ENCODE measurements at regions not wholly inside any gene's neighbourhood (a gene's known extent, or its start where the extent isn't known, plus 50 kb on each side); places are given as distances from the start of the nearest gene placed in this dataset.

GRCh38 chr10:25808372-25808771 is 125.7 kb upstream of the MYO3A start:
- DNase-seq = peak; percentile 35
- H3K18ac ChIP-seq (ENCODE audit: low read length) = no peak overlapping the region
- H3K4me3 ChIP-seq (ENCODE audit: low read length) = no peak overlapping the region
- H3K79me2 ChIP-seq (ENCODE audit: control insufficient read depth, insufficient read depth, low read length) = no peaks in the 10 kb centered on the region
- no CpG with 5 or more reads among the region's 5 CpGs for WGBS (ENCODE audit: extremely low coverage, insufficient coverage, low lambda C conversion rate)
- H2AK5ac ChIP-seq (ENCODE audit: low read length) = no peak overlapping the region
- H3K27me3 ChIP-seq (ENCODE audit: insufficient read depth, low read length, poor library complexity) = no peaks in the 10 kb centered on the region
- no peaks in the 10 kb centered on the region for H3K79me1 ChIP-seq (ENCODE audit: low read length)
- H3K4me1 ChIP-seq (ENCODE audit: control insufficient read depth, low read depth, low read length) = no peaks in the 10 kb centered on the region
- no peak overlapping the region for H3K23ac ChIP-seq (ENCODE audit: low read length)
- H2BK15ac ChIP-seq (replicated peaks; ENCODE audit: low read depth) = no peak overlapping the region
- no peak overlapping the region for H3K4me2 ChIP-seq (ENCODE audit: low read length)
- no peaks in the 10 kb centered on the region for H3K36me3 ChIP-seq (ENCODE audit: control insufficient read depth, insufficient read depth, low read length)
- H3K9ac ChIP-seq (ENCODE audit: low read length) = no peak overlapping the region
- H3K4ac ChIP-seq (ENCODE audit: low read depth, low read length) = no peak overlapping the region
- H3K56ac ChIP-seq (ENCODE audit: low read length) = no peak overlapping the region
- H2BK5ac ChIP-seq (ENCODE audit: low read length) = no peak overlapping the region
- H3K27ac ChIP-seq (ENCODE audit: low read depth, low read length) = no peak overlapping the region
- no peak overlapping the region for H4K5ac ChIP-seq (ENCODE audit: low read length)
- no peak overlapping the region for H4K8ac ChIP-seq (ENCODE audit: low read depth, low read length)
- no peak overlapping the region for H2BK120ac ChIP-seq (ENCODE audit: low read depth, low read length)

- Histone ChIP-seq H3K4ac (ENCODE audit: low read depth, low read length) (no peak overlapping the region), H3K9ac (ENCODE audit: low read length) (no peak overlapping the region), H4K5ac (ENCODE audit: low read length) (no peak overlapping the region), H3K79me2 (ENCODE audit: control insufficient read depth, insufficient read depth, low read length) (no peaks in the 10 kb centered on the region), H3K56ac (ENCODE audit: low read length) (peak overlapping the region; percentile 18), H3K79me1 (ENCODE audit: low read length) (no peaks in the 10 kb centered on the region), H3K4me3 (ENCODE audit: low read length) (no peak overlapping the region), H3K27me3 (ENCODE audit: insufficient read depth, low read length, poor library complexity) (no peaks in the 10 kb centered on the region), H3K23ac (ENCODE audit: low read length) (no peak overlapping the region), H3K18ac (ENCODE audit: low read length) (no peak overlapping the region), H3K27ac (ENCODE audit: low read depth, low read length) (no peak overlapping the region), H2BK15ac (replicated peaks; ENCODE audit: low read depth) (no peak overlapping the region), H2BK5ac (ENCODE audit: low read length) (no peak overlapping the region), H3K36me3 (ENCODE audit: control insufficient read depth, insufficient read depth, low read length) (no peaks in the 10 kb centered on the region), H2AK5ac (ENCODE audit: low read length) (no peak overlapping the region), H2BK120ac (ENCODE audit: low read depth, low read length) (no peak overlapping the region), H3K4me2 (ENCODE audit: low read length) (no peak overlapping the region), H4K8ac (ENCODE audit: low read depth, low read length) (no peak overlapping the region), H3K4me1 (ENCODE audit: control insufficient read depth, low read depth, low read length) (no peaks in the 10 kb centered on the region)
- WGBS (ENCODE audit: extremely low coverage, insufficient coverage, low lambda C conversion rate) = no CpG with 5 or more reads among the region's 5 CpGs
- DNase-seq = no peak
Measured at GRCh38 chr10:25811052-25811685, 122.9 kb upstream of the MYO3A start.

- Histone ChIP-seq H2AK5ac (ENCODE audit: low read length) (no peak overlapping the region), H2BK5ac (ENCODE audit: low read length) (no peak overlapping the region), H3K4me3 (ENCODE audit: low read length) (no peak overlapping the region), H3K36me3 (ENCODE audit: control insufficient read depth, insufficient read depth, low read length) (no peaks in the 10 kb centered on the region), H3K4ac (ENCODE audit: low read depth, low read length) (no peak overlapping the region), H2BK15ac (replicated peaks; ENCODE audit: low read depth) (no peak overlapping the region), H3K18ac (ENCODE audit: low read length) (no peak overlapping the region), H3K27me3 (ENCODE audit: insufficient read depth, low read length, poor library complexity) (no peaks in the 10 kb centered on the region), H4K5ac (ENCODE audit: low read length) (no peak overlapping the region), H3K23ac (ENCODE audit: low read length) (no peak overlapping the region), H2BK120ac (ENCODE audit: low read depth, low read length) (no peak overlapping the region), H3K4me1 (ENCODE audit: control insufficient read depth, low read depth, low read length) (no peaks in the 10 kb centered on the region), H3K79me1 (ENCODE audit: low read length) (no peaks in the 10 kb centered on the region), H3K79me2 (ENCODE audit: control insufficient read depth, insufficient read depth, low read length) (no peaks in the 10 kb centered on the region), H3K9ac (ENCODE audit: low read length) (no peak overlapping the region), H3K4me2 (ENCODE audit: low read length) (no peak overlapping the region), H4K8ac (ENCODE audit: low read depth, low read length) (no peak overlapping the region), H3K56ac (ENCODE audit: low read length) (no peak overlapping the region), H3K27ac (ENCODE audit: low read depth, low read length) (no peak overlapping the region)
- DNase-seq = no peak
- WGBS (ENCODE audit: extremely low coverage, insufficient coverage, low lambda C conversion rate) = no CpG with 5 or more reads among the region's 3 CpGs
Measured at GRCh38 chr10:25813511-25813910, 120.5 kb upstream of the MYO3A start.

- no peak overlapping the region for H3K4ac ChIP-seq (ENCODE audit: low read depth, low read length)
- no peak overlapping the region for H3K27ac ChIP-seq (ENCODE audit: low read depth, low read length)
- no peaks in the 10 kb centered on the region for H3K36me3 ChIP-seq (ENCODE audit: control insufficient read depth, insufficient read depth, low read length)
Measured at GRCh38 chr10:25815236-25815635, 118.8 kb upstream of the MYO3A start.

GRCh38 chr10:25815999-25816768 is 117.8 kb upstream of the MYO3A start:
- H3K23ac ChIP-seq (ENCODE audit: low read length) = no peak overlapping the region
- no peak overlapping the region for H3K27ac ChIP-seq (ENCODE audit: low read depth, low read length)
- no peak overlapping the region for H4K5ac ChIP-seq (ENCODE audit: low read length)
- H3K27me3 ChIP-seq (ENCODE audit: insufficient read depth, low read length, poor library complexity) = no peaks in the 10 kb centered on the region
- H3K56ac ChIP-seq (ENCODE audit: low read length) = no peak overlapping the region
- no peaks in the 10 kb centered on the region for H3K4me1 ChIP-seq (ENCODE audit: control insufficient read depth, low read depth, low read length)
- no peak overlapping the region for H3K4me3 ChIP-seq (ENCODE audit: low read length)
- no CpG with 5 or more reads among the region's 8 CpGs for WGBS (ENCODE audit: extremely low coverage, insufficient coverage, low lambda C conversion rate)
- no peaks in the 10 kb centered on the region for H3K79me1 ChIP-seq (ENCODE audit: low read length)
- no peak overlapping the region for H2BK5ac ChIP-seq (ENCODE audit: low read length)
- H2BK120ac ChIP-seq (ENCODE audit: low read depth, low read length) = peak overlapping the region; percentile 51
- H2BK15ac ChIP-seq (replicated peaks; ENCODE audit: low read depth) = no peak overlapping the region
- no peak overlapping the region for H3K4me2 ChIP-seq (ENCODE audit: low read length)
- no peak overlapping the region for H3K4ac ChIP-seq (ENCODE audit: low read depth, low read length)
- H3K79me2 ChIP-seq (ENCODE audit: control insufficient read depth, insufficient read depth, low read length) = no peaks in the 10 kb centered on the region
- H2AK5ac ChIP-seq (ENCODE audit: low read length) = no peak overlapping the region
- no peak overlapping the region for H4K8ac ChIP-seq (ENCODE audit: low read depth, low read length)
- H3K36me3 ChIP-seq (ENCODE audit: control insufficient read depth, insufficient read depth, low read length) = no peaks in the 10 kb centered on the region
- no peak for DNase-seq
- no peak overlapping the region for H3K18ac ChIP-seq (ENCODE audit: low read length)
- H3K9ac ChIP-seq (ENCODE audit: low read length) = no peak overlapping the region

More at GRCh38 chr10:25815236-25815635, 118.8 kb upstream of the MYO3A start:
- H3K56ac ChIP-seq (ENCODE audit: low read length) = no peak overlapping the region
- H3K9ac ChIP-seq (ENCODE audit: low read length) = no peak overlapping the region
- no peaks in the 10 kb centered on the region for H3K27me3 ChIP-seq (ENCODE audit: insufficient read depth, low read length, poor library complexity)
- no peak overlapping the region for H3K4me3 ChIP-seq (ENCODE audit: low read length)
- no peak overlapping the region for H2BK15ac ChIP-seq (replicated peaks; ENCODE audit: low read depth)
- no peak overlapping the region for H2BK120ac ChIP-seq (ENCODE audit: low read depth, low read length)
- H3K79me1 ChIP-seq (ENCODE audit: low read length) = no peaks in the 10 kb centered on the region
- DNase-seq = no peak
- H3K18ac ChIP-seq (ENCODE audit: low read length) = no peak overlapping the region
- H4K8ac ChIP-seq (ENCODE audit: low read depth, low read length) = no peak overlapping the region
- no peak overlapping the region for H2BK5ac ChIP-seq (ENCODE audit: low read length)
- no peak overlapping the region for H2AK5ac ChIP-seq (ENCODE audit: low read length)
- WGBS (ENCODE audit: extremely low coverage, insufficient coverage, low lambda C conversion rate) = no CpG with 5 or more reads among the region's 1 CpG
- no peak overlapping the region for H4K5ac ChIP-seq (ENCODE audit: low read length)
- no peaks in the 10 kb centered on the region for H3K79me2 ChIP-seq (ENCODE audit: control insufficient read depth, insufficient read depth, low read length)
- no peak overlapping the region for H3K23ac ChIP-seq (ENCODE audit: low read length)
- H3K4me1 ChIP-seq (ENCODE audit: control insufficient read depth, low read depth, low read length) = no peaks in the 10 kb centered on the region
- no peak overlapping the region for H3K4me2 ChIP-seq (ENCODE audit: low read length)
